ENCODE measurements at regions not wholly inside any gene's neighbourhood (a gene's known extent, or its start where the extent isn't known, plus 50 kb on each side); places are given as distances from the start of the nearest gene placed in this dataset.

DNA sequence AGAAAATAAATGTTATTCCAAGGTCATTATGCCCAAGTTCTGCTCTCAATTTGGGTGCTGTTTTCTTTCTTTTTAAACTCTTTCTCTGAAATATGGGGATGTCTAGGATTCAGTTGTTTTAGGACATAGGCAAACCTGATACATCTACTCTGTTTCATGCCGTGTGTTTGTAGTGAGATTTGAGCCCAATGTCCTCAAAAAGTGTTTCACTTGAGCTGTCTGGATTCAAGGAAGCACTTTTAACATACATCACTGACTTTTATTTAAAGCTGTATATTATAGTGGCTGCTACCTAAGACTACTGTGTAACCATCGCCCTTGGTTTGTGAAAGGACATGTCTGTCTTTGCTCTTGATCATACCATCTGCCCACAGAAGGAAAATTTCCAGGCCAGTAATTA lies 709.3 kb upstream of the STXBP6 start:
- ATAC-seq (no peak), FAIRE-seq (no peak), DNase-seq (ENCODE audit: low read depth in 1 of 2, low spot score in 1 of 2) (no peak)
- Histone ChIP-seq H3K4me1 (no peaks in the 10 kb centered on the region), H3K4me2 (no peak overlapping the region), H3K4me3 (no peak overlapping the region), H3K27ac (no peak overlapping the region), H3K9me3 (no peaks in the 10 kb centered on the region)
- CTCF ChIA-PET, result no interaction called here
- 3% methylated on average over 2 of the region's 2 CpGs for WGBS (ENCODE audit: missing lambda C conversion rate)
- no peak for TF ChIP-seq POLR2A (IDR thresholded peaks at IDR 0.05; ENCODE audit: low read length)
- TF ChIP-seq FOXS1 (CRISPR knock-in tag; IDR thresholded peaks at IDR 0.05), result no peak
- no peak for TF ChIP-seq RNF2 (IDR thresholded peaks at IDR 0.05; ENCODE audit: borderline replicate concordance, low read depth)
- no peak for TF ChIP-seq PHF8 (IDR thresholded peaks at IDR 0.05; ENCODE audit: borderline replicate concordance, low read depth)
- no peak for TF ChIP-seq HOXB5 (CRISPR knock-in tag; IDR thresholded peaks at IDR 0.05)
- no peak for TF ChIP-seq NPAS2 (CRISPR knock-in tag; IDR thresholded peaks at IDR 0.05; ENCODE audit: borderline replicate concordance)
- no peak for TF ChIP-seq FOSL2 (IDR thresholded peaks at IDR 0.05)
- no peak for TF ChIP-seq FOSL2 (CRISPR knock-in tag; IDR thresholded peaks at IDR 0.05)
- no peak for TF ChIP-seq CBX2 (IDR thresholded peaks at IDR 0.05; ENCODE audit: borderline replicate concordance, low read depth)
- TF ChIP-seq SMC3 (IDR thresholded peaks at IDR 0.05), result no peak
- no peak for TF ChIP-seq KDM1A (IDR thresholded peaks at IDR 0.05; ENCODE audit: low read depth)
- no peak for TF ChIP-seq HEYL (CRISPR knock-in tag; IDR thresholded peaks at IDR 0.05)
- TF ChIP-seq, protein P1, sequence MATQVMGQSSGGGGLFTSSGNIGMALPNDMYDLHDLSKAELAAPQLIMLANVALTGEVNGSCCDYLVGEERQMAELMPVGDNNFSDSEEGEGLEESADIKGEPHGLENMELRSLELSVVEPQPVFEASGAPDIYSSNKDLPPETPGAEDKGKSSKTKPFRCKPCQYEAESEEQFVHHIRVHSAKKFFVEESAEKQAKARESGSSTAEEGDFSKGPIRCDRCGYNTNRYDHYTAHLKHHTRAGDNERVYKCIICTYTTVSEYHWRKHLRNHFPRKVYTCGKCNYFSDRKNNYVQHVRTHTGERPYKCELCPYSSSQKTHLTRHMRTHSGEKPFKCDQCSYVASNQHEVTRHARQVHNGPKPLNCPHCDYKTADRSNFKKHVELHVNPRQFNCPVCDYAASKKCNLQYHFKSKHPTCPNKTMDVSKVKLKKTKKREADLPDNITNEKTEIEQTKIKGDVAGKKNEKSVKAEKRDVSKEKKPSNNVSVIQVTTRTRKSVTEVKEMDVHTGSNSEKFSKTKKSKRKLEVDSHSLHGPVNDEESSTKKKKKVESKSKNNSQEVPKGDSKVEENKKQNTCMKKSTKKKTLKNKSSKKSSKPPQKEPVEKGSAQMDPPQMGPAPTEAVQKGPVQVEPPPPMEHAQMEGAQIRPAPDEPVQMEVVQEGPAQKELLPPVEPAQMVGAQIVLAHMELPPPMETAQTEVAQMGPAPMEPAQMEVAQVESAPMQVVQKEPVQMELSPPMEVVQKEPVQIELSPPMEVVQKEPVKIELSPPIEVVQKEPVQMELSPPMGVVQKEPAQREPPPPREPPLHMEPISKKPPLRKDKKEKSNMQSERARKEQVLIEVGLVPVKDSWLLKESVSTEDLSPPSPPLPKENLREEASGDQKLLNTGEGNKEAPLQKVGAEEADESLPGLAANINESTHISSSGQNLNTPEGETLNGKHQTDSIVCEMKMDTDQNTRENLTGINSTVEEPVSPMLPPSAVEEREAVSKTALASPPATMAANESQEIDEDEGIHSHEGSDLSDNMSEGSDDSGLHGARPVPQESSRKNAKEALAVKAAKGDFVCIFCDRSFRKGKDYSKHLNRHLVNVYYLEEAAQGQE (IDR thresholded peaks at IDR 0.05), result no peak
- POLR2A ChIA-PET, result no interaction called here

DNA sequence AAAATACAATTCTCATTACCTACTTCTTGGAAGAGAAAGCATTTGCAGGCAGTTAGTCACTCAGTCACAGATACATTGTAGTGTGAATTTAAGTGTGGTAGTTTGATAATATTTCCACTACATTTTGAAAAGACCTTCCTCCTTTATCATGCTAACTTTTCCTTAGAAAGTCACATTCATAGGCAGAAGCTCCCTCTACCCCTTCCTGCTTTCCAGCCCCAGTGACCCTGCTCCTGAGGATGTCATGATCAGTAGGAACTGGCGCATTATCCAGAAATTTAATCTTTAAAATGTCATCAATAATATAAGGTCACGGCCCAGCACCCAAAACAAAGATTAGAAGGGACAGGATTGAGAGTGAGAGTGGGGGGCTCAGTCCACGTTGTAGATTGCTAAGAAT lies 707.4 kb upstream of the STXBP6 start:
- no peak for ATAC-seq
- Histone ChIP-seq H3K9me3 (no peaks in the 10 kb centered on the region), H3K27ac (no peak overlapping the region), H3K4me2 (no peak overlapping the region), H3K4me3 (no peak overlapping the region), H3K4me1 (no peaks in the 10 kb centered on the region)
- FAIRE-seq, result no peak
- ChIA-PET CTCF (no interaction called here), POLR2A (no interaction called here)
- no peak for DNase-seq (ENCODE audit: low read depth in 1 of 2, low spot score in 1 of 2)
- no peak for TF ChIP-seq CEBPB (IDR thresholded peaks at IDR 0.05)
- TF ChIP-seq, protein P2, sequence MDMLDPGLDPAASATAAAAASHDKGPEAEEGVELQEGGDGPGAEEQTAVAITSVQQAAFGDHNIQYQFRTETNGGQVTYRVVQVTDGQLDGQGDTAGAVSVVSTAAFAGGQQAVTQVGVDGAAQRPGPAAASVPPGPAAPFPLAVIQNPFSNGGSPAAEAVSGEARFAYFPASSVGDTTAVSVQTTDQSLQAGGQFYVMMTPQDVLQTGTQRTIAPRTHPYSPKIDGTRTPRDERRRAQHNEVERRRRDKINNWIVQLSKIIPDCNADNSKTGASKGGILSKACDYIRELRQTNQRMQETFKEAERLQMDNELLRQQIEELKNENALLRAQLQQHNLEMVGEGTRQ (IDR thresholded peaks at IDR 0.05), result no peak
- TF ChIP-seq CBX8 (IDR thresholded peaks at IDR 0.05), result no peak
- no peak for TF ChIP-seq MAZ (IDR thresholded peaks at IDR 0.05; ENCODE audit: borderline replicate concordance, low read depth, low read length)
- no peak for TF ChIP-seq KDM5A (IDR thresholded peaks at IDR 0.05)
- TF ChIP-seq CBX2 (IDR thresholded peaks at IDR 0.05; ENCODE audit: borderline replicate concordance, low read depth), result no peak
- no peak for TF ChIP-seq POLR2AphosphoS2 (conservative IDR thresholded peaks at IDR 0.05; ENCODE audit: low read length)
- no peak for TF ChIP-seq CHD2 (IDR thresholded peaks at IDR 0.05; ENCODE audit: low read length, partially characterized antibody)
- TF ChIP-seq BHLHE40 (IDR thresholded peaks at IDR 0.05; ENCODE audit: low read depth, low read length), result no peak
- no peak for TF ChIP-seq NFE2L2 (conservative IDR thresholded peaks at IDR 0.05; ENCODE audit: low read length)
- 2% methylated on average over 3 of the region's 3 CpGs for WGBS (ENCODE audit: missing lambda C conversion rate)

DNA sequence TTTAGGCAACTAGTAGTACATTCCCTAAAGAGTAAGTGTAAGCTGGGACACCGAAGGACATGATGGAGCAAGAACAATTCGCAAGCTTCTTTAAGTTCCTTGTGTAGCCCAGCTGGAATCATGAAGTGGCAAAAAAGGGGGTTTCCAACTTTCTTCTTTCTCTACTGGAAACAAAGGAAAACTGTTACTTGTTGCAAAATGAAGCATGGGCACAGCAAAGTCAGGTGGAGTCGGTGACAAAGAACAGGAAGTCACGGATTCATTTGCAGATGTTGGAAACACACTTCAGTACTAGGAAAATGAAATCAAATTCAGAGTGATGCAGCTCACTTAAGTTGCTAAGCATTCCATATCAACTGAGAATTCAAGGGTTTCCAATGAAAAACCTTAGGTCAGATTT lies 706.9 kb upstream of the STXBP6 start:
- Histone ChIP-seq H3K27ac (no peak overlapping the region), H3K4me3 (no peak overlapping the region), H3K9me3 (no peaks in the 10 kb centered on the region), H3K4me2 (no peak overlapping the region), H3K4me1 (no peaks in the 10 kb centered on the region)
- CTCF ChIA-PET, result no interaction called here
- TF ChIP-seq ZC3H11A (IDR thresholded peaks at IDR 0.05) (no peak), CHD4 (IDR thresholded peaks at IDR 0.05; ENCODE audit: borderline replicate concordance) (no peak), JUNB (IDR thresholded peaks at IDR 0.05) (no peak), MAZ (IDR thresholded peaks at IDR 0.05; ENCODE audit: borderline replicate concordance, low read depth, low read length) (no peak), HOXA7 (CRISPR knock-in tag; IDR thresholded peaks at IDR 0.05) (no peak), NFE2L2 (conservative IDR thresholded peaks at IDR 0.05; ENCODE audit: low read length) (no peak), HDAC2 (IDR thresholded peaks at IDR 0.05) (no peak), GATA3 (IDR thresholded peaks at IDR 0.05; ENCODE audit: borderline replicate concordance) (no peak), TFCP2L1 (CRISPR knock-in tag; IDR thresholded peaks at IDR 0.05) (no peak)
- TF ChIP-seq, protein P3, sequence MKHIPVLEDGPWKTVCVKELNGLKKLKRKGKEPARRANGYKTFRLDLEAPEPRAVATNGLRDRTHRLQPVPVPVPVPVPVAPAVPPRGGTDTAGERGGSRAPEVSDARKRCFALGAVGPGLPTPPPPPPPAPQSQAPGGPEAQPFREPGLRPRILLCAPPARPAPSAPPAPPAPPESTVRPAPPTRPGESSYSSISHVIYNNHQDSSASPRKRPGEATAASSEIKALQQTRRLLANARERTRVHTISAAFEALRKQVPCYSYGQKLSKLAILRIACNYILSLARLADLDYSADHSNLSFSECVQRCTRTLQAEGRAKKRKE (CRISPR knock-in tag; IDR thresholded peaks at IDR 0.05; ENCODE audit: low read depth), result no peak
- 15% methylated on average over 4 of the region's 4 CpGs for WGBS (ENCODE audit: missing lambda C conversion rate)
- FAIRE-seq (no peak), DNase-seq (ENCODE audit: low read depth in 1 of 2, low spot score in 1 of 2) (no peak), ATAC-seq (no peak)
- POLR2A ChIA-PET, result no interaction called here

Measured in A549 (cell line).